Activated naive CD4-positive, alpha-beta T cell treated with anti-CD3 and anti-CD28 coated beads, Interleukin-2, amount 50 U/mL, for 24 hours (primary cell): ENCODE measurements at regions not wholly inside any gene's neighbourhood (a gene's known extent, or its start where the extent isn't known, plus 50 kb on each side); places are given as distances from the start of the nearest gene placed in this dataset.
"Not testable (repeated sequence)": the region's sequence is repeated elsewhere in the genome, so short reads cannot be mapped to it uniquely, and the experiment has no call there.

Experiments
- H3K27ac Mint-ChIP-seq: one replicate; pipeline ENCODE4 v1.8.0; 2021; ENCODE audit warnings: mild to moderate bottlenecking, mixed read lengths
- H3K27me3 Mint-ChIP-seq: one replicate; pipeline ENCODE4 v1.8.0; 2021; ENCODE audit warnings: mixed read lengths
- H3K36me3 Mint-ChIP-seq: one replicate; pipeline ENCODE4 v1.8.0; 2021; ENCODE audit warnings: mixed read lengths
- H3K4me1 Mint-ChIP-seq: one replicate; pipeline ENCODE4 v1.8.0; 2021; ENCODE audit warnings: mixed read lengths
- H3K4me3 Mint-ChIP-seq: one replicate; pipeline ENCODE4 v1.8.0; 2021; ENCODE audit warnings: mild to moderate bottlenecking, mixed read lengths
- H3K9me3 Mint-ChIP-seq: one replicate; pipeline ENCODE4 v1.8.0; 2021; ENCODE audit warnings: mixed read lengths

GRCh38 chr13:54187461-54187860, 1158.8 kb downstream of the OLFM4 start:
- Mint-ChIP-seq H3K4me3 (no peak overlapping the region), H3K36me3 (no peaks in the 10 kb centered on the region), H3K4me1 (no peaks in the 10 kb centered on the region), H3K27ac (peak overlapping the region; percentile 41), H3K27me3 (no peaks in the 10 kb centered on the region), H3K9me3 (peaks cover 25% of the 10 kb centered on the region)

- no peak overlapping the region for H3K4me3 Mint-ChIP-seq
- no peaks in the 10 kb centered on the region for H3K27me3 Mint-ChIP-seq
- no peaks in the 10 kb centered on the region for H3K4me1 Mint-ChIP-seq
- no peak overlapping the region for H3K27ac Mint-ChIP-seq
- H3K9me3 Mint-ChIP-seq: peaks cover 15% of the 10 kb centered on the region
- no peaks in the 10 kb centered on the region for H3K36me3 Mint-ChIP-seq
Measured at GRCh38 chr13:54194233-54195024, 1165.8 kb downstream of the OLFM4 start.

GRCh38 chr13:54196684-54197083, 1168.1 kb downstream of the OLFM4 start:
- Mint-ChIP-seq H3K36me3 (no peaks in the 10 kb centered on the region), H3K4me3 (no peak overlapping the region), H3K27me3 (no peaks in the 10 kb centered on the region), H3K27ac (no peak overlapping the region), H3K4me1 (no peaks in the 10 kb centered on the region), H3K9me3 (peaks cover 10% of the 10 kb centered on the region)

- Mint-ChIP-seq H3K4me3 (no peak overlapping the region), H3K27ac (no peak overlapping the region), H3K27me3 (no peaks in the 10 kb centered on the region), H3K4me1 (no peaks in the 10 kb centered on the region), H3K36me3 (no peaks in the 10 kb centered on the region), H3K9me3 (peaks cover 9% of the 10 kb centered on the region)
Measured at GRCh38 chr13:54198911-54199310, 1170.3 kb downstream of the OLFM4 start.

GRCh38 chr13:54206626-54207025, 1178.0 kb downstream of the OLFM4 start:
- Mint-ChIP-seq H3K27ac (no peak overlapping the region), H3K4me1 (no peaks in the 10 kb centered on the region), H3K36me3 (no peaks in the 10 kb centered on the region), H3K27me3 (no peaks in the 10 kb centered on the region), H3K9me3 (peaks cover under 1% of the 10 kb centered on the region), H3K4me3 (no peak overlapping the region)

- H3K9me3 Mint-ChIP-seq: no peaks in the 10 kb centered on the region
- H3K27me3 Mint-ChIP-seq: no peaks in the 10 kb centered on the region
- H3K4me3 Mint-ChIP-seq: no peak overlapping the region
- no peaks in the 10 kb centered on the region for H3K36me3 Mint-ChIP-seq
- H3K4me1 Mint-ChIP-seq: no peaks in the 10 kb centered on the region
- H3K27ac Mint-ChIP-seq: no peak overlapping the region
Measured at GRCh38 chr13:54210397-54211049, 1181.9 kb downstream of the OLFM4 start.

GRCh38 chr13:54216221-54216620, 1187.6 kb downstream of the OLFM4 start:
- Mint-ChIP-seq H3K27me3 (no peaks in the 10 kb centered on the region), H3K4me3 (no peak overlapping the region), H3K27ac (no peak overlapping the region), H3K36me3 (no peaks in the 10 kb centered on the region), H3K9me3 (peaks cover 16% of the 10 kb centered on the region), H3K4me1 (no peaks in the 10 kb centered on the region)

GRCh38 chr13:54226876-54227275, 1198.3 kb downstream of the OLFM4 start:
- Mint-ChIP-seq H3K4me3 (no peak overlapping the region), H3K4me1 (no peaks in the 10 kb centered on the region), H3K9me3 (peaks cover 16% of the 10 kb centered on the region), H3K27ac (no peak overlapping the region), H3K27me3 (no peaks in the 10 kb centered on the region), H3K36me3 (no peaks in the 10 kb centered on the region)

GRCh38 chr13:54232700-54233099, 1204.1 kb downstream of the OLFM4 start:
- Mint-ChIP-seq H3K27me3 (no peaks in the 10 kb centered on the region), H3K36me3 (no peaks in the 10 kb centered on the region), H3K27ac (no peak overlapping the region), H3K4me3 (no peak overlapping the region), H3K9me3 (peaks cover 17% of the 10 kb centered on the region), H3K4me1 (no peaks in the 10 kb centered on the region)

- no peak overlapping the region for H3K4me3 Mint-ChIP-seq
- no peaks in the 10 kb centered on the region for H3K27me3 Mint-ChIP-seq
- H3K27ac Mint-ChIP-seq: no peak overlapping the region
- H3K4me1 Mint-ChIP-seq: no peaks in the 10 kb centered on the region
- H3K36me3 Mint-ChIP-seq: no peaks in the 10 kb centered on the region
- peaks cover 18% of the 10 kb centered on the region for H3K9me3 Mint-ChIP-seq
Measured at GRCh38 chr13:54234607-54235006, 1206.0 kb downstream of the OLFM4 start.

- peaks cover 12% of the 10 kb centered on the region for H3K9me3 Mint-ChIP-seq
- no peaks in the 10 kb centered on the region for H3K4me1 Mint-ChIP-seq
- no peaks in the 10 kb centered on the region for H3K27me3 Mint-ChIP-seq
- no peak overlapping the region for H3K27ac Mint-ChIP-seq
- H3K36me3 Mint-ChIP-seq: no peaks in the 10 kb centered on the region
- H3K4me3 Mint-ChIP-seq: no peak overlapping the region
Measured at GRCh38 chr13:54241719-54242118, 1213.1 kb downstream of the OLFM4 start.

- H3K4me1 Mint-ChIP-seq: no peaks in the 10 kb centered on the region
- no peaks in the 10 kb centered on the region for H3K36me3 Mint-ChIP-seq
- H3K4me3 Mint-ChIP-seq: no peak overlapping the region
- H3K27me3 Mint-ChIP-seq: no peaks in the 10 kb centered on the region
- no peak overlapping the region for H3K27ac Mint-ChIP-seq
- H3K9me3 Mint-ChIP-seq: no peaks in the 10 kb centered on the region
Measured at GRCh38 chr13:54248306-54248705, 1219.7 kb downstream of the OLFM4 start.

GRCh38 chr13:54261856-54262255, 1233.2 kb downstream of the OLFM4 start:
- H3K9me3 Mint-ChIP-seq: no peaks in the 10 kb centered on the region
- H3K27ac Mint-ChIP-seq: no peak overlapping the region

GRCh38 chr13:54263868-54264267, 1235.3 kb downstream of the OLFM4 start:
- H3K27ac Mint-ChIP-seq: no peak overlapping the region
- no peaks in the 10 kb centered on the region for H3K4me1 Mint-ChIP-seq
- no peaks in the 10 kb centered on the region for H3K27me3 Mint-ChIP-seq
- no peaks in the 10 kb centered on the region for H3K36me3 Mint-ChIP-seq
- H3K4me3 Mint-ChIP-seq: no peak overlapping the region
- no peaks in the 10 kb centered on the region for H3K9me3 Mint-ChIP-seq

More at GRCh38 chr13:54261856-54262255, 1233.2 kb downstream of the OLFM4 start:
- Mint-ChIP-seq H3K36me3 (no peaks in the 10 kb centered on the region), H3K27me3 (no peaks in the 10 kb centered on the region), H3K4me3 (no peak overlapping the region), H3K4me1 (no peaks in the 10 kb centered on the region)

- H3K27me3 Mint-ChIP-seq, H3K36me3 Mint-ChIP-seq, H3K4me3 Mint-ChIP-seq, H3K27ac Mint-ChIP-seq, H3K4me1 Mint-ChIP-seq: not testable (repeated sequence)
- H3K9me3 Mint-ChIP-seq: peaks cover 10% of the 10 kb centered on the region
Measured at GRCh38 chr13:54267253-54267668, 1238.6 kb downstream of the OLFM4 start.

GRCh38 chr13:54268013-54268695, 1239.5 kb downstream of the OLFM4 start:
- H3K4me1 Mint-ChIP-seq, H3K4me3 Mint-ChIP-seq, H3K36me3 Mint-ChIP-seq, H3K27ac Mint-ChIP-seq, H3K27me3 Mint-ChIP-seq: not testable (repeated sequence)
- H3K9me3 Mint-ChIP-seq: peaks cover 10% of the 10 kb centered on the region
